ES-I3 (cell line): ENCODE measurements at regions not wholly inside any gene's neighbourhood (a gene's known extent, or its start where the extent isn't known, plus 50 kb on each side); places are given as distances from the start of the nearest gene placed in this dataset.
"Not testable (repeated sequence)": the region's sequence is repeated elsewhere in the genome, so short reads cannot be mapped to it uniquely, and the experiment has no call there.

Experiments
- H3K36me3 ChIP-seq: 2 replicates; pipeline ENCODE4 v1.6.1; 2013; ENCODE audit warnings: mild to moderate bottlenecking, low read length, control low read depth, moderate library complexity; ENCODE audit not compliant: insufficient read depth
- H3K4me1 ChIP-seq: 2 replicates; pipeline ENCODE4 v1.6.1; 2013; ENCODE audit warnings: mild to moderate bottlenecking, control low read depth, low read length; ENCODE audit not compliant: insufficient read depth
- H3K9ac ChIP-seq: 2 replicates; pipeline ENCODE4 v1.6.1; 2013; ENCODE audit warnings: low read depth, mild to moderate bottlenecking, low read length, moderate library complexity
- H3K9me3 ChIP-seq: 2 replicates; pipeline ENCODE4 v1.6.1; 2013; ENCODE audit warnings: mild to moderate bottlenecking, low read length, moderate library complexity; ENCODE audit not compliant: control insufficient read depth, insufficient read depth

DNA sequence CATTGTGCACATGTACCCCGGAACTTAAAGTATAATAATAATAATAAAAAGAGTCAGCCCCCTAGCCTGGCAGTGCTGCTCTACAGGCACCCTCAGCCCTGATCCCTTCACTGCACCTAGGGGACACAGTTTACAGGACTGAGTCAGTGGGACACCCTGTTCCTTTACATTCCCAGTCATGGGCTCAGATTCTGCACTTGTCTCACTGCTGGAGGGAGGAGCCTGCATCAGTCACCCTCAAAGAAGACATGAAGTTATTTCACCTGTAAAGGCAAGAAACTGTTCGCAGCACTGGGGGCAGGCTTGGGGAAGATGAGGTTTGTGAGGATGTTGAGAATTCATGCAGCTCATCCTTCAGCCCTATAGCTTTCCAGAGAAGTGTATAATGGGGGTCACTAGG is 50.7 kb upstream of the VPREB1 start:
- Histone ChIP-seq H3K9ac (no peak overlapping the region), H3K36me3 (no peaks in the 10 kb centered on the region), H3K4me1 (no peaks in the 10 kb centered on the region), H3K9me3 (no peaks in the 10 kb centered on the region)

DNA sequence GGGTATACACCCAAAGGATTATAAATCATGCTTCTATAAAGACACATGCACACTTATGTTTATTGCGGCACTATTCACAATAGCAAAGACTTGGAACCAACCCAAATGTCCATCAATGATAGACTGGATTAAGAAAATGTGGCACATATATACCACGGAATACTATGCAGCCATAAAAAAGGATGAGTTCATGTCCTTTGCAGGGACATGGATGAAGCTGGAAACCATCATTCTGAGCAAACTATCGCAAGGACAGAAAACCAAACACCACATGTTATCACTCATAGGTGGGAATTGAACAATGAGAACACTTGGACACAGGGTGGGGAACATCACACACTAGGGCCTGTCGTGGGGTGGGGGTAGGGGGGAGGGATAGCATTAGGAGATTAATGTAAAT is 51.1 kb upstream of the VPREB1 start:
- H3K9ac ChIP-seq, H3K4me1 ChIP-seq, H3K9me3 ChIP-seq, H3K36me3 ChIP-seq: not testable (repeated sequence)

DNA sequence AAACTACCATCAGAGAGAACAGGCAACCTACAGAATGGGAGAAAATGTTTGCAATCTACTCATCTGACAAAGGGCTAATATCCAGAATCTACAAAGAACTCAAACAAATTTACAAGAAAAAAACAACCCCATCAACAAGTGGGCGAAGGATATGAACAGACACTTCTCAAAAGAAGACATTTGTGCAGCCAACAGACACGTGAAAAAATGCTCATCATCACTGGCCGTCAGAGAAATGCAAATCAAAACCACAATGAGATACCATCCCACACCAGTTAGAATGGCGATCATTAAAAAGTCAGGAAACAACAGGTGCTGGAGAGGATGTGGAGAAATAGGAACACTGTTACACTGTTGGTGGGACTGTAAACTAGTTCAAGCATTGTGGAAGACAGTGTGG is 51.6 kb upstream of the VPREB1 start:
- H3K4me1 ChIP-seq = not testable (repeated sequence)

DNA sequence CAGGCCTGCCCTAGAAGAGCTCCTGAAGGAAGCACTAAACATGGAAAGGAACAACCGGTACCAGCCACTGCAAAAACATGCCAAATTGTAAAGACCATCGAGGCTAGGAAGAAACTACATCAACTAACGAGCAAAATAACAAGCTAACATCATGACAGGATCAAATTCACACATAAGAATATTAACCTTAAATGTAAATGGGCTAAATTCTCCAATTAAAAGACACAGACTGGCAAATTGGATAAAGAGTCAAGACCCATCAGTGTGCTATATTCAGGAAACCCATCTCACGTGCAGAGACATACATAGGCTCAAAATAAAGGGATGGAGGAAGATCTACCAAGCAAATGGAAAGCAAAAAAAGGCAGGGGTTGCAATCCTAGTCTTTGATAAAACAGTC is 54.8 kb upstream of the VPREB1 start:
- H3K4me1 ChIP-seq, H3K9me3 ChIP-seq, H3K36me3 ChIP-seq, H3K9ac ChIP-seq: not testable (repeated sequence)

More for the DNA sequence above, 51.6 kb upstream of the VPREB1 start:
- not testable (repeated sequence) for H3K9me3 ChIP-seq, H3K36me3 ChIP-seq, H3K9ac ChIP-seq

DNA sequence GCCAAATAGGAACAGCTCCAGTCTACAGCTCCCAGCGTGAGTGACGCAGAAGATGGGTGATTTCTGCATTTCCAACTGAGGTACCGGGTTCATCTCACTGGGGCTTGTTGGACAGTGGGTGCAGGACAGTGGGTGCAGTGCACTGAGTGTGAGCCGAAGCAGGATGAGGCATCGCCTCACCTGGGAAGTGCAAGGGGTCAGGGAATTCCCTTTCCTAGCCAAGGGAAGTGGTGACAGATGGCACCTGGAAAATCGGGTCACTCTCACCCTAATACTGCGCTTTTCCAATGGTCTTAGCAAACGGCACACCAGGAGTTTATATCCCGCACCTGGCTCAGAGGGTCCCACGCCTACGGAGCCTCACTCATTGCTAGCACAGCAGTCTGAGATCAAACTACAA is 56.7 kb upstream of the VPREB1 start:
- H3K36me3 ChIP-seq, H3K4me1 ChIP-seq, H3K9me3 ChIP-seq, H3K9ac ChIP-seq: not testable (repeated sequence)

DNA sequence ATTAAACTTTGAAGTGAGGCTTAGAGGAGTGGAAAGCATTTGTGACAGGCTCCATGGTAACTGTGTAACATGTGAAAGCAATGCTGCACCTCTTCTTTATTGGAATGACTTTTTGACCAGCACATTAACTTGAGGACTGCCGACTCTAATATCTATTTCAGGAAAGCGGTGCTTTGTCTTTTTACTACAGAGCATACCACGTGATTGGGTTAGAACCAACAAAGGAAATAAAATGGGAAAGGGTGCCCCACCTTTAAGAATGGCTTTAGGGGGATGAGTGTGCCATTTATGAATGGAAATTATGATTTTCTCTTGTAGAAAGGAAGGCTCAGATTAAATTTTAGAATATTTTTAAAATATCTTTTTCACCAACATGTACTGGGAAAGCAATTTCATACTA is 57.3 kb upstream of the VPREB1 start:
- H3K9ac ChIP-seq = no peak overlapping the region

DNA sequence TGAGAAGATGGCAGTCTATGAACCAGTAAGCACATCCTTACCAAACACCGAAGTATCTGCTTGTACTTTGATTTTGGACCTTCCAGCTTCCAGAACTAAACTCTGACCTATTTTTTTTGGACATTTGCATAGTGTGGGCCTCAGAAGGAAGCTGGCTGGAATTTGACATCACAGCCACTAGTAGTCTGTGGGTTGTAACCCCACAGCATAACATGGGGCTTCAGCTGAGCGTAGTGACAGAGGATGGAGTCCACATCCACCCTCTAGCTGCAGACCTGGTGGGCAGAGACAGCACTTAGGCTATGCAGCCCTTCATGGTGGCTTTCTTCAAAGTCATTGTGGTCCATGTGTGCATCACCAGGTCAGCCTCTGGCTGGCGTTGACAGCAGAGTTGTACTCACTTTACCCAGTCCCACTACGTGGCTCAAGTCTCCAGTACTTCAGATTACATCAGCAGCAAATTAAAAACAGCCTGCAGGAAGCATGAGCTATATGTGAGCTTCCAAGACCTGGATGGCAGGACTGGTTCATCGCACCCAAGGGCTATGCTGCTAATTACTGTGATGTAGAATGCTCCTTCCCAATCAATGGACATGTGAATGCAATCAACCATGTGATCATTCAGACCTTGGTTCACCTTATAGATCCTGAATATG is 58.6 kb upstream of the VPREB1 start:
- Histone ChIP-seq H3K4me1 (no peaks in the 10 kb centered on the region), H3K36me3 (no peaks in the 10 kb centered on the region), H3K9me3 (no peaks in the 10 kb centered on the region), H3K9ac (no peak overlapping the region)

More for the DNA sequence above, 57.3 kb upstream of the VPREB1 start:
- H3K36me3 ChIP-seq = no peaks in the 10 kb centered on the region
- H3K4me1 ChIP-seq = no peaks in the 10 kb centered on the region
- H3K9me3 ChIP-seq = no peaks in the 10 kb centered on the region

DNA sequence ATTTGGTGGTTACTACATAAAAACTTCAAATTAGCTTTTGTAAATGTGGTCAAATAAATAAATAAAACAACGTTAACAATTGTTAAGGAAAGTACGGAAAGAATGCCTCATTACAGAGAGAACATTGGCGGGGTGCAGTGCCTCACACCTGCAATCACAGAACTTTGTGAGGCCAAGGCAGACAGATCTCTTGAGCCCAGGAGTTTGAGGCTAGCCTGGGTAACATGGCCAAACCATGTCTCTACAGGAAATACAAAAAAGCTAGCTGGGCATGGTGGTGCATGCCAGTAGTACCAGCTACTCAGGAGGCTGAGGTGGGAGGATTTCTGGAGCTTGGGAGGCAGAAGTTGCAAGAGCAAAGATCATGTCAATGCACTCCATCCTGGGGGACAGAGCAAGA is 59.4 kb upstream of the VPREB1 start:
- H3K4me1 ChIP-seq = no peaks in the 10 kb centered on the region
- no peaks in the 10 kb centered on the region for H3K9me3 ChIP-seq
- no peaks in the 10 kb centered on the region for H3K36me3 ChIP-seq
- H3K9ac ChIP-seq = no peak overlapping the region

DNA sequence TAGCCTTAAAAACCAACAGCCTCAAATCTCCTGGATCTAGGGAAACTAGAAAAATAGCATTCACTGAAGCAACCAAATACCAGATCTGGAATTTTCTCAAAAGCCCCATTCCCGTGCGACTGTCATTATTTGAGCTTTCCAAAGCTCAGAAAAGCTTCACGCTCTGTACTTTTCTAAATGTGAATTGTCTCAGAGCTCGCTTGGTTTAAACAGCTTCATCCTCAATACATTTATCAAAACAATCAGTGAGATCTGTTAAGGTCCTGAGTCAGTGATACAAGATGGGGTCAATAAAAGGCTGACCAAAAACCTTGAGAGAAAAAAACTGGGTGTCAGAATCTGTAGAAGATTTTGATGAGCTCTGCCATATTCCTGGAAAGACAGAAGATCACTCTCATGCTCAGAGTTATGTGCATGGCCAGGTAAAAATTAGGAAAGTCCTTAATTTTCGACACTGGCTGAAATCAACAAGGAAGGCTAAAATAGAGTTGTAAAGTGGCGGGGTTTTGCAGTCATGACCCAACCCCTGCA is 60.2 kb upstream of the VPREB1 start:
- no peaks in the 10 kb centered on the region for H3K36me3 ChIP-seq
- H3K9me3 ChIP-seq = no peaks in the 10 kb centered on the region
- H3K9ac ChIP-seq = no peak overlapping the region
- H3K4me1 ChIP-seq = no peaks in the 10 kb centered on the region

DNA sequence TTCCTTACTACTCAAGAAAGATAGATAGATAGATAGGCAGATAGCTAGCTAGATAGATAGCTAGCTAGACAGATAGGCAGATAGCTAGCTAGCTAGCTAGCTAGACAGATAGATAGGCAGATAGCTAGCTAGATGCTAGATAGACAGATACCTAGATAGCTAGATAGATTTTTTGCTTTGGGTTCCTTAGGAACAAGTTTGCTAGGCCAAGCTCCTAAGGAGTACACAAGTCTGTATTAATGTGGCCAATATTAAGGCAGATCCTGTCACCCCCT is 61.7 kb upstream of the VPREB1 start:
- Histone ChIP-seq H3K4me1 (no peaks in the 10 kb centered on the region), H3K9me3 (no peaks in the 10 kb centered on the region), H3K36me3 (no peaks in the 10 kb centered on the region), H3K9ac (no peak overlapping the region)

DNA sequence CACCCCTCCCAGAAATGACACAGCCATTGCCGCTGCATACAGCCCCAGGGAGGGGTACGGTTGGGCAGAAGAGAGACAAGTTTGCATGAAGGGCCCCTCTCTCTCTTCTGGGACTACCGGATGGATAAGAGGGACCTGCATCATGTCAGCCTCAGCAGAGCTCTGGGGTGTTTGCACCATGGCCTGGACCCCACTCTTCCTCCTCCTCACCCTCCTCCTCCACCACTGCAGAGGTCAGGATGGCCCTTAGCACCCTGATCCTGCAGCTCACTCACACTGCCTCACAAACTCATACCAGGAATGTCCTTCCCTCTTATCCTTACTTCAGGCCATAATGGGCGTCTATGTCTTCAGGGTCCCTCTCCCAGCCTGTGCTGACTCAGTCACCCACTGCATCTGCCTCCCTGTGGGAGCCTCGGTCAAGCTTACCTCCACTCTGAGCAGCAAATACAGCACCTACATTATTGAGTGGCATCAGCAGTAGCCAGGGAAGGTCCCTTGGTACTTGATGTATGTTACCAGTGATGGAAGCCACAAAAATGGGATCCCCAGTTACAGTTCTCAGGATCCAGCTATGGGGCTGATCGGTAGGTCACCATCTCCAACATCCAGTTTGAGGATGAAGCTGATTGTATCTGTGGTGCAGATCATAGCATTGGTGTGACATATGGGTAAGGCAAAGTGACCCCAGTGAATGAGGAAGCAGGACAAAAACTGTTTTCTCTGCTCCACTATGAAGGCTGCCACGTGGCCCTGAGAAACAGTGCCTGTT is 62.2 kb upstream of the VPREB1 start:
- no peaks in the 10 kb centered on the region for H3K9me3 ChIP-seq
- H3K4me1 ChIP-seq = no peaks in the 10 kb centered on the region
- H3K9ac ChIP-seq = no peak overlapping the region
- H3K36me3 ChIP-seq = no peaks in the 10 kb centered on the region

DNA sequence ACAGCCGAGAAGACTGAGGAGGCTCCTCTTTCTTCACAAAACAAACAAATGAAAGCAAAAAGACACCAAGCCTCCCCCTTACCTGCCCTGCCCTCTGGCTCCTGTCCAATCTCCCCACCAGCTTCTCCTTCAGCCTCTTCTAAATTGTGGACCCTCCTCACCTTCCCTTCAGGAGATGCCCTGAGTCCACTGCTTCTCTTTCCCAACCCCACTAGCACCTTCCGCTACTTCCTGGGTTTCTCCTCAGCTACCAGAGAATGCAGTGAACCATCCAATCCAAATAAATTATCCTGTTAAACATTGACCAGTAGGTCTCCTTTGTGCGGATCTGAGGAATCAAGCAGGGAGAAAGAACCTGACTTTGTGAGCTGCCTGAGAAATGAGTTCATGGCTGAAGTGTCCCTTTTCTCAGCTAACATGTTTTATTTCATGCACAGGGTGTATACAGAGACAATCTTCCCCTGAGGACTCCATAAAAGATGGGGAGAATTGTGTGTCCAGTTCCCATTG is 63.2 kb upstream of the VPREB1 start:
- H3K9ac ChIP-seq = no peak overlapping the region
- H3K36me3 ChIP-seq = no peaks in the 10 kb centered on the region
- no peaks in the 10 kb centered on the region for H3K9me3 ChIP-seq
- H3K4me1 ChIP-seq = no peaks in the 10 kb centered on the region

DNA sequence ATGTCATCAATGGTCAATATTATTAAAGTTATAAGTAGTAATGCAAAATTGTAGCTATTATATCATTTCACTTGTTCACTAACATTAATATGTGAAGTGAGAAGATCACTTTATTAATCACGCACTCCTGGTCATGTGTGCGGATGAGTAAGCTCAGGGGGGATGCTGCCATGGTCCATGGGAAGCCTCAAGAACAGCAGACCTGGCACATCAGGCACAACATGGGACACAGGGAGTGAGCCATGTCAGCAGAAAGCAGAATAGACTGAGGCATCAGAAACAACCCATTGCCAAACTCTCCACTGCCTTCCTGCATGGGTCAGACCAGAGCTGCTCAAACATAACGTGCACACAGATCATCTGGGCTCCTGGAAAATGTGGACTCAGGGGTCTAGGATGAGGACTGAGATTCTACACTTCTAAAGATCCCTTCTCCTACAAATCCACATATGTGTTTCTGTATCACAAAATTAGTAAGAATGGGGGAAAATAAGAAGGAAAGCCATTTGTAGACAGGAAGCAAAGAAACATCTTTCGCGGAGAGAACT is 63.8 kb upstream of the VPREB1 start:
- Histone ChIP-seq H3K4me1 (no peaks in the 10 kb centered on the region), H3K9me3 (no peaks in the 10 kb centered on the region), H3K36me3 (no peaks in the 10 kb centered on the region), H3K9ac (no peak overlapping the region)

DNA sequence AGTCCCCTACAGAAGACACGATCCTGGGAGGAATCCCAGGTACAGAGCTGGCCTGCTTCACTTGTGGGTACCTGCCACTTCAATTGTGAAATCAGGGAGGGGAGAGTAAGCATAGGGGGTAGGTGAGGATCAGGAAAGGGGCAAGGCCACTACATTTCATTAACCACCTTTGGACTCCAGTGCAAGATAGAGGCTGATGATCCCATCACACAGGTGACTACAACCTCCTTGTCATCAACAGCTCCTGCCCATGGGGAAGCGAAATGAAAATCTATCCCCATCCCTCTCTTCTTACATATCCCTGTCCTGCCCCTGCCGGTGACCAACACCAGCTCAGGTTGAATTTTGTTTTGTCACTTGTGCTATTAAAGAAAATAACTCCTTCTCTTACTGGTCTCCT is 64.7 kb upstream of the VPREB1 start:
- H3K36me3 ChIP-seq = no peaks in the 10 kb centered on the region
- no peaks in the 10 kb centered on the region for H3K4me1 ChIP-seq
- H3K9me3 ChIP-seq = no peaks in the 10 kb centered on the region
- H3K9ac ChIP-seq = no peak overlapping the region

DNA sequence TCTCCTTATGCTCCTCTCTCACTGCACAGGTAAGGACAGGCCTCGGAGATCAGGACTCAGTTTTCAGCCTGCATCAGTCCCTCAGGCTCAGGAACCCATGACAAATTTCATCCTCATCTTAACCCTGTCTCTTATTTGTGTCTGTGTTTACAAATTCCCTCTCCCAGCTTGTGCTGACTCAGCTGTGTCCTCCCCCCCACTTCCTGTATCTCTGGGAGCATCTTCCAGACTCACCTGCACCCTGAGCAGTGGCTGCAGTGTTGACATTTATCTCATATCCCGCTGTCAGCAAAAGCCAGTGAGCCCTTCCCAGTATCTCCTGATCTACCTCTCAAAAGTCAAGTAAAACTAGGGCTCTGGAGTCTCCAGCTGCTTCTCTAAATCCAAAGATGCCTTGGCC is 65.6 kb upstream of the VPREB1 start:
- Histone ChIP-seq H3K9ac (no peak overlapping the region), H3K36me3 (no peaks in the 10 kb centered on the region), H3K9me3 (no peaks in the 10 kb centered on the region), H3K4me1 (no peaks in the 10 kb centered on the region)
